HAP-1 (cell line): ENCODE measurements at regions not wholly inside any gene's neighbourhood (a gene's known extent, or its start where the extent isn't known, plus 50 kb on each side); places are given as distances from the start of the nearest gene placed in this dataset.

Experiments
- DNase-seq, 2 experiments: peaks; one replicate each; pipeline ENCODE4 v3.0.0-alpha.2; 2016 to 2020; ENCODE audit warnings: low spot score in 2 of 2
- H3K27me3 ChIP-seq: fragments of 250-450 bp; sonication (Bioruptor Pico); 2 replicates; pipeline ENCODE4 v1.5.1; 2020; ENCODE audit warnings: low read depth, mild to moderate bottlenecking, moderate library complexity
- H3K36me3 ChIP-seq: fragments of 250-450 bp; sonication (Bioruptor Pico); replicated peaks from 2 replicates; pipeline ENCODE4 v1.5.1; 2020; ENCODE audit warnings: mild to moderate bottlenecking
- H3K4me1 ChIP-seq: fragments of 250-450 bp; sonication (Bioruptor Pico); 2 replicates; pipeline ENCODE4 v1.5.1; 2020; ENCODE audit warnings: mild to moderate bottlenecking
- H3K4me3 ChIP-seq: fragments of 250-450 bp; sonication (Bioruptor Pico); 2 replicates; pipeline ENCODE4 v1.5.1; 2020; ENCODE audit warnings: mild to moderate bottlenecking, moderate library complexity
- H3K9me3 ChIP-seq: fragments of 250-450 bp; sonication (Bioruptor Pico); 2 replicates; pipeline ENCODE4 v1.5.1; 2020; ENCODE audit warnings: mild to moderate bottlenecking, moderate library complexity
- in situ Hi-C: fragments of 300-500 bp; cut with MboI; formaldehyde crosslinking; loops from 3 replicates; pipeline ENCODE4 v1.14.3; 2020; ENCODE audit warnings: low sequenced_read_pairs, inconsistent platforms, mixed read lengths

GRCh38 chr3:118292841-118293240 is 741.8 kb downstream of the IGSF11 start:
- Histone ChIP-seq H3K27me3 (no peaks in the 10 kb centered on the region), H3K36me3 (no peaks in the 10 kb centered on the region), H3K9me3 (no peaks in the 10 kb centered on the region), H3K4me1 (no peaks in the 10 kb centered on the region), H3K4me3 (no peak overlapping the region)
- no peak for DNase-seq
- in situ Hi-C loops, result no loop called here

- Histone ChIP-seq H3K4me3 (no peak overlapping the region), H3K27me3 (no peaks in the 10 kb centered on the region), H3K9me3 (no peaks in the 10 kb centered on the region), H3K4me1 (no peaks in the 10 kb centered on the region), H3K36me3 (no peaks in the 10 kb centered on the region)
- no peak for DNase-seq
- in situ Hi-C loops, result no loop called here
Observed at GRCh38 chr3:118298133-118298532, 736.5 kb downstream of the IGSF11 start.

DNA sequence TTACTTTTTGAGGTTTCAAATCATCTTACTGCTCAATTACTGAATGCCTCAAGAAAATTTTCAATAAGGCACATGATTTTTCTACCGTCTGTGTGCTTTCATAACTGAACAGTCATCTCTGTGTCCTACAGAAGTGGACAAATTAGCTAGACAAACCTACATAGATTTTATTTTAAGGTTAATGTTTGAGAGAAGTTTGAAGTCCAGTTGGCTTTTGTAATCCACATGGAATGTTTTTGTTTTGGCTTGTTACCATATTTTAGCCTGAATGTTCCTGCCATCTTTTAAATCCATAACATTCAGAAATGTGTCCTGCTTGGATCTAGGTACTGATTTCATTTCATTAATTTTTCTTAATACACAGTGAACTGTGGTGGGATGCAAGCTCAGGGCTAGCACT is 730.1 kb downstream of the IGSF11 start:
- no peaks in the 10 kb centered on the region for H3K4me1 ChIP-seq
- no peak for DNase-seq

DNA sequence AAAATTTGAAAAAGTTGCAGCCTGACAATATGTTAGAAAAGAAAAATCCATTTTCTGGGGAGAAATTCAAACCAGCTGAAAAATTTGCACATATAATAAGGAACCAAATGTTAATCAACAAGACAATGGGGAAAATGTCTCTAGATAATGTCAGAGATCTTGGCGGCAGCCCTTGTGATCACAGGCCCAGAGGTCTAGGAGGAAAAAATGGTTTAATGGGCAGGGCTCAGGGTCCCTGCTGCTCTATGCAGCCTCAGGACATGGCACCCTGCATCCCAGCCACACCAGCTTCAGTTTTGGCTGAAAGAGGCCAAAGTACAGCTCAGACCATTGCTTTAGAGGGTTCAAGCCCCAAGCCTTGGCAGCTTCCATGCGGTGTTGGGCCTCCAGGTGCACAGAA is 701.9 kb downstream of the IGSF11 start:
- in situ Hi-C loops, result no loop called here
- Histone ChIP-seq H3K27me3 (no peaks in the 10 kb centered on the region), H3K9me3 (0 out of 2 replicates have a peak, but pooled peaks cover 5% of the 10 kb centered on the region), H3K4me1 (no peaks in the 10 kb centered on the region), H3K36me3 (no peaks in the 10 kb centered on the region), H3K4me3 (no peak overlapping the region)
- no peak for DNase-seq

More for the DNA sequence above, 730.1 kb downstream of the IGSF11 start:
- in situ Hi-C loops, result no loop called here
- Histone ChIP-seq H3K36me3 (no peaks in the 10 kb centered on the region), H3K9me3 (no peaks in the 10 kb centered on the region), H3K27me3 (no peaks in the 10 kb centered on the region), H3K4me3 (no peak overlapping the region)

- Histone ChIP-seq H3K4me1 (no peaks in the 10 kb centered on the region), H3K36me3 (no peaks in the 10 kb centered on the region), H3K4me3 (no peak overlapping the region), H3K27me3 (no peaks in the 10 kb centered on the region), H3K9me3 (0 out of 2 replicates have a peak, but pooled peaks cover 3% of the 10 kb centered on the region)
- in situ Hi-C loops, result no loop called here
- DNase-seq, result no peak
Observed at GRCh38 chr3:118337649-118338048, 697.0 kb downstream of the IGSF11 start.

- no peak for DNase-seq
- Histone ChIP-seq H3K36me3 (no peaks in the 10 kb centered on the region), H3K4me1 (no peaks in the 10 kb centered on the region), H3K9me3 (no peaks in the 10 kb centered on the region), H3K27me3 (no peaks in the 10 kb centered on the region), H3K4me3 (no peak overlapping the region)
- in situ Hi-C loops, result no loop called here
Observed at GRCh38 chr3:118347396-118348168, 687.1 kb downstream of the IGSF11 start.

DNA sequence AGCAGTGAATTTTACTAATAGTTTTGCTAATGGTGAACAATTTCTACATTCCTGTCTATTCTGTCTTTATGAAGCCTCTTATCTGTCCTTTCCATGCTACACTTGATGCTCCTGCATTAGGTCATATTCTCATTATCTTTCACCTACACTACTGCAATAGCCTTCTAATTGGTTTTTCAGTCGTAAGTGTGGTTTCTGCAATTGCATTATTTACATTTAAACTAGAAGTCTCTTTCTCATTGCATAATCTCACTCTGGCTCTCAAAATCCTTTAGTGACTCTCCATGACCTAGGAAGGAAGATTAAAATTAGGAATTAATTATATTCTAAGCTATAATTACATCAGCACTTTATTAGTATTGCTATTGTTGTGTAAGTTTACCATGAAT is 686.5 kb downstream of the IGSF11 start:
- H3K4me3 ChIP-seq, result no peak overlapping the region
- no peaks in the 10 kb centered on the region for H3K4me1 ChIP-seq
- no peak for DNase-seq
- H3K9me3 ChIP-seq, result no peaks in the 10 kb centered on the region
- H3K36me3 ChIP-seq, result no peaks in the 10 kb centered on the region
- no peaks in the 10 kb centered on the region for H3K27me3 ChIP-seq
- in situ Hi-C loops, result no loop called here

DNA sequence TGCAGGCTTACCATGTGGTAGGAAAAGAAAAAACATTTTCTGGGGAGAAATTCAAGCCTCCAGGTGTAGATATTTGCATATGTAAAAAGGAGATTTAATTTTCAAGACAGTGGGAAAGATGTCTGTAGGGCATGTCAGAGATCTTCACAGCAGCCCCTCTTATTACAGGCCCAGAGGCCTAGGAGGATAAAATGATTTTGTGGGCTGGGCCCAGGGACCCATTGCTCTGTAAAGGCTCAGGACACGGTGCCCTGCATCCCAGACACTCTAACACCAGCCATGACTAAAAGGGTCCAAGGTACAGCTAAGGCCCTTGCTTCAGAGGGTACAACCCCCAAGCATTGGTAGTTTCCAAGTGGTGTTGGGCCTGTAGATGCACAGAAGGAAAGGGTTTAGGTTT is 680.1 kb downstream of the IGSF11 start:
- Histone ChIP-seq H3K4me1 (no peaks in the 10 kb centered on the region), H3K36me3 (no peaks in the 10 kb centered on the region)

GRCh38 chr3:118369892-118370491 is 664.7 kb downstream of the IGSF11 start:
- H3K9me3 ChIP-seq, result peaks cover 3% of the 10 kb centered on the region; the same call in 1 of the 2 replicates
- no peak for DNase-seq
- in situ Hi-C loops, result no loop called here
- H3K27me3 ChIP-seq, result no peaks in the 10 kb centered on the region
- no peaks in the 10 kb centered on the region for H3K36me3 ChIP-seq
- H3K4me1 ChIP-seq, result no peaks in the 10 kb centered on the region
- no peak overlapping the region for H3K4me3 ChIP-seq

More for the DNA sequence above, 680.1 kb downstream of the IGSF11 start:
- Histone ChIP-seq H3K4me3 (no peak overlapping the region), H3K27me3 (no peaks in the 10 kb centered on the region), H3K9me3 (peaks cover 7% of the 10 kb centered on the region; the same call in 1 of the 2 replicates)
- in situ Hi-C loops, result no loop called here
- DNase-seq, result no peak

DNA sequence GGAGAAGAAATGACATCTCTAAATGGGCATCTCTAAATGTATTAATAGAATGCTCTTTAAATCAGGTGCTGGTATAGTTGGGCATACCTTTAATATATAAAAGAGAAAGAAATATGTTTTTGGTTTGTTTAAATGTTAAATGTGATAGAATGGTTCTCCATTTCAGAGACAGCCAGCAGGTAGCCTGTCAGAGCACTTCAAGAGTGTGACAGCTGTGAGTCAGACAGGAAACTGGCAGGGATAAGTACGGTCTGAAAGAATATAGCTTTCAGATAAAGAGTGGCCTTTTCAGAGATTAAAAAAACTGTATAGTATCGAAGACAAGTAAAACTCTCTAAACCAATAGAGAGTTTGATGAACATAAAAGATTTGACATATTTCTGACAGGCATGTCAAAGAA is 654.1 kb downstream of the IGSF11 start:
- Histone ChIP-seq H3K36me3 (no peaks in the 10 kb centered on the region), H3K9me3 (no peaks in the 10 kb centered on the region), H3K4me3 (no peak overlapping the region), H3K27me3 (no peaks in the 10 kb centered on the region), H3K4me1 (no peaks in the 10 kb centered on the region; the same call in 1 of the 2 replicates)
- DNase-seq, result no peak
- in situ Hi-C loops, result no loop called here

DNA sequence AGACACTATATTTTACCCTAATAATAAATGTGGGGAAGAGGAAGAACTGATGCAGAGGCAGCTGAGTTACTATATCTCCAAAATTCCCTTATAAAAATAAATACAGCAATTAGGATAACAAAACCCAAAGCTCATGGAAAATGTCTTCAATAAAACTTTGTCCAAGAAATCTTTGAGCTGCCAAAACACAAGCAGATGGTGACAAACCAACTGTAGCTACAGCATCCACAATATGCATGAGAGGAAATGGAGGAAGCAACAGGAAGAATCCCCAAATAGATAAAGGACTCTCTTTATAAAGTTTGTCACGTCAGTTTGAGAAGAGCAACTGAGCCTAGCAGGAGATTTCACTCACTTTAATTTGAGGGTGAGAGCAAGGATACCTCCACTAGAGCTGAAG is 638.2 kb downstream of the IGSF11 start:
- Histone ChIP-seq H3K9me3 (no peaks in the 10 kb centered on the region), H3K4me1 (no peaks in the 10 kb centered on the region), H3K4me3 (no peak overlapping the region), H3K27me3 (no peaks in the 10 kb centered on the region), H3K36me3 (no peaks in the 10 kb centered on the region)
- in situ Hi-C loops, result no loop called here
- DNase-seq, result no peak

DNA sequence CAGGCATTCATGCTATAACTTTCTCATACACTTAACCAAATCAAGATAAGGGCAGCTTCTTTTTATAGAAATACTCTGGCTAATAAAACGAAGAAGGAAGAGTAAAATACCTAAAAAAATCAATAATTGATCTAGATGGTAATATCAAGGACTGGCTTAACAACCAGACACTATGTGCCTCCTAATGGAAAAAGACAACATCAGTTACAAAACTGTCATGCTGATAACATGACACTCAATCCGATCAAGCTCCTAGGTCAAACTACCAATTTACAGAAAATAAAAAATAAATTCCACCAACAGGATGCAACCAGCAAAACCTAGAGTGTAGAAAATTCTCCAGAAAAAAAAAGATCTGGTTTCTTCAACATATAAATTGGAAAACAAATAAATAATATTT is 634.6 kb downstream of the IGSF11 start:
- Histone ChIP-seq H3K27me3 (no peaks in the 10 kb centered on the region), H3K9me3 (no peaks in the 10 kb centered on the region), H3K36me3 (no peaks in the 10 kb centered on the region), H3K4me1 (peaks cover 2% of the 10 kb centered on the region; the same call in 1 of the 2 replicates), H3K4me3 (no peak overlapping the region)
- in situ Hi-C loops, result no loop called here
- DNase-seq, result no peak

GRCh38 chr3:118400886-118401285 is 633.8 kb downstream of the IGSF11 start:
- Histone ChIP-seq H3K9me3 (no peaks in the 10 kb centered on the region), H3K4me1 (peaks cover 2% of the 10 kb centered on the region; the same call in 1 of the 2 replicates), H3K36me3 (no peaks in the 10 kb centered on the region), H3K4me3 (no peak overlapping the region), H3K27me3 (no peaks in the 10 kb centered on the region)
- DNase-seq, result no peak
- in situ Hi-C loops, result no loop called here

- Histone ChIP-seq H3K27me3 (no peaks in the 10 kb centered on the region), H3K4me3 (no peak overlapping the region), H3K36me3 (no peaks in the 10 kb centered on the region), H3K4me1 (peaks cover 2% of the 10 kb centered on the region; the same call in 1 of the 2 replicates), H3K9me3 (no peaks in the 10 kb centered on the region)
- in situ Hi-C loops, result no loop called here
- no peak for DNase-seq
Observed at GRCh38 chr3:118401887-118402286, 632.8 kb downstream of the IGSF11 start.
